HG03159 (cell line): ENCODE measurements at regions not wholly inside any gene's neighbourhood (a gene's known extent, or its start where the extent isn't known, plus 50 kb on each side); places are given as distances from the start of the nearest gene placed in this dataset.

ENCODE experiments used
- ATAC-seq: cut with Tn5 transposase; IDR thresholded peaks from one replicate; pipeline ENCODE4 v1.9.1; 2021; ENCODE audit warnings: mild to moderate bottlenecking, moderate library complexity; ENCODE audit not compliant: unreplicated experiment

DNA sequence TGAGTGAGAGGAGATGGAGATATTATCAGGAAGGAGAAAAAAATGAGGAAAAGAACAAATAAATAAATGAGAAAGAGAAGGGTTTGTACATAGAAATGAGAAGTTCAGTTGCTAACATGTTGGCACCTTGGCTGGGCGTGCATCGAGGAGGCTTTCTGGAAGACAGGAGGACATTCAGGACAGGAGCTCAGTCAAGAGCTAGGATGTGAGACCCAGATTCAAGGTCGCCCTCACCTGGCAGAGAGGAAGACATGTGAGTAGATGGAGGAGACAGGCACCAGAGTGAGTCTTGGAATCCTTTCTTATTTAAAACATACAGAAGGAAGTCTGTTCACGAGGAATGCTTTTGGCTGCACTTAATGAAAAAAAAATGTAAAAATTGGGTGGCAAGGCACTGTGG is 640.9 kb downstream of the NPHP4 start:
- ATAC-seq: no peak

DNA sequence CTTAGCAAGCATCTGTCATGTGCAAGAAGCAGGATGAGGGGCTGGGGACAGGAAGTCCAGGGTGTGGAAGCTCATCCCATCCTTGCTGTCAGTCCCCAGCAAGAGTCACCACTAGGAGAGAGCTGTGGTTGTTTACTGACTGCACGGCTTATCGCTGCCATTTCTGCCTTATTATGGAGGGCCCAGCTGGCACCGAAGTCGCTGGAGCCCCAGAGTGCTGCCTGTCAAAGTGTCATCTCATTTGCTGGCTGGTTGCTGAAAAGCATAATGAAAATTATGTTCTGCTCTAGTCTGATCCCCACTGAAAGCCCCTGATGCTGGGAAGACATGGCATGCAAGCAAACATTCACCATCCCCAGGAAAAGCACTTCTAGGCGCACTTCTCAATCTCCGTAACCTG is 642.7 kb downstream of the NPHP4 start:
- no peak for ATAC-seq

- ATAC-seq: no peak
These were observed 643.3 kb downstream of the NPHP4 start for GRCh38 chr1:5348732-5349465.

- ATAC-seq: no peak
These were observed 644.5 kb downstream of the NPHP4 start for GRCh38 chr1:5347726-5348125.

DNA sequence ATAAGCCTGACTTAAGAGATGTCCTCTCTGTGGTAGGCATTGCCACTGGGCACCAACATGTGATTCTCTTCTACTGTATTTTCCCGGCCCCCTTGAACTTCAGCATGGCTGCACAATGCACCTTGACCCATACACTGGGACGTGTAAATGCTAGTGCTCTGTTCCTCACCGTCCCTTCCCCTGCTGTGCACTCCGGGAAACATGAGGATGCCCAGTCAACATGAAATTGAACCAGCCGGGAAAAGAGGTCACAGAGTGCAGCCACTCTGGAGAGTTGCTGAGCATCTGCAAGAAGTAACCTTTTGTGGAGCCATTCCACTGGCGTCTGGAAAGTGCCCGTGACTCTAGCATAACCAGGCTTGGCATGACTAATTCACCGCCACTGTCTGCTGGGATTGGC is 646.7 kb downstream of the NPHP4 start:
- no peak for ATAC-seq

- no peak for ATAC-seq
These were observed 648.8 kb downstream of the NPHP4 start for GRCh38 chr1:5343256-5344020.

DNA sequence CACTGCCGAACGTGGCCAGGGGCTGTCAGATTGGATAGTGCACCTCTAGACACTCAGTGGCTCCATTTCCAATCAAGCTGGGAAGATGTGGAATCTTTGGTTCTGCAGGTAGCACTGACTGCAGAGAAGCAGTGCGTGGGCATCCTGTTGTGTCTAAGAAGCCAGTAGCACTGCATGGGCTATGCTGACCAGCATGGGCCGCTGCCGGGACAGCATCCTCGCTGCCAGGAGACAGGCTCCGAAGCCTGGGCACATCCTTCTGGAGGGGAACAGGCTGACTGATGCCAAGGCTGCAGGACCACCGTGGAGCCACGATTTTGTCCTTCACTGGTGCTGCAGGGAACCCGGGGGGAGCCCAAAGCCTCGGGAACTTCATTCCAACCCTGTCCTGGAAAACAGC is 649.4 kb downstream of the NPHP4 start:
- ATAC-seq: no peak

GRCh38 chr1:5342172-5342571 is 650.1 kb downstream of the NPHP4 start:
- ATAC-seq: no peak

DNA sequence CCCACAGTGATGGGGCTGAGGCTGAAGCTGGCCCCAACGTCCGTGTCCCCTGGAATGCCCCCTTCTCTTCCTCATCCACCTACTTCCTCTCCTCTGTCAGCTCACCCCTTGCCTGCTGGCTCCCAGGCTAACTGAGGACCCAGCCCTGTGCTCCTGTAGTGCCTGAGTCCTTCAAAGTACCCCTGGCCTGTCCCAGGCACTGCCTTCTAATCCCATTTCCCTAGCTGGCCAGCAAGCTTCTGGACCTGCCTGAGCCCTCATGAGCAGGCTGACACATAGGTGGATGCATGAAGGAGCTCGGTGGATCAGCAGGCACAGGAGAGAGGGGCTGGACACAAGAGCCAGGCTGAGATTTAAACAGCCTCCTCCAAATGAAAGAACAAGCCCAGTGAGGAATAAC is 650.8 kb downstream of the NPHP4 start:
- ATAC-seq: no peak

GRCh38 chr1:5340560-5341130 is 651.6 kb downstream of the NPHP4 start:
- no peak for ATAC-seq

- ATAC-seq: no peak
These were observed 653.8 kb downstream of the NPHP4 start for GRCh38 chr1:5338466-5338865.

DNA sequence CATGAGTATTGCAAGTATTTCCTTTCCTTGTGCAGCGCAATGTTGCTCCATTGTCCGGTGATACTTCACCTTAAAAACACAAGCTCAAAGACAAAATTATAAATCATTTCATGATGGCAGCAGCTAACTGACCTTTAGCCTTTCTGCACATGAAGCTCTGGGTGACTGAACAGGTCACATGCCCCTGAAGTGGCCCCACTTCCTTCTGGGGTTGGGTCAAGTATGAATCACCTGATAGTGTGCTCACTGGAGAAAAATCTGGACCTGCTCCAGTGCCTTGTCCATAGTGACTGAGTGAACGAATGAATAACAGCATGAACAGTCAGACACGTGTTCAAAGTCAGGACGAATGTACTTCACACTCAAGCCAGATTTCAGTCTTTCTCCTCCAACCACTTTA is 658.9 kb downstream of the NPHP4 start:
- no peak for ATAC-seq

DNA sequence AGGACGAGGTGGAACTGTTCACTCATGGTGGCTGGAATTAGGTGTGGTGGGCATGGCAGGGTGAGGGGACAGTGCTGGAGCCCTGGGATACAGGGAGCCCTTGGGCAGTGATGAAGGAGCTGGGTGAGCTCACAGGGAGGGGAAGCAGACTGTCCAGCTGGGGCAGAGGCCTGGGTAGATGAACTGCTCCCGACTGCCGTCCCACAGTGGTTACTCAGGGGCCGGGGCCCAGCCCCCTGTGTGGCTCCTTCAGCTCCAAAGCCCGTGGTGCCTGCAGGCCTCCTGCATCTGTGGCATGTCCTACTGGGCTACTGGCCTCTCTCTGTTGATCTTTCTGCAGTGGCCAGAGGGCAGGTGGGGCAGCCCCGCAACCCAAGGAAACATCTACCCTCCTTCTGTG is 661.1 kb downstream of the NPHP4 start:
- no peak for ATAC-seq

DNA sequence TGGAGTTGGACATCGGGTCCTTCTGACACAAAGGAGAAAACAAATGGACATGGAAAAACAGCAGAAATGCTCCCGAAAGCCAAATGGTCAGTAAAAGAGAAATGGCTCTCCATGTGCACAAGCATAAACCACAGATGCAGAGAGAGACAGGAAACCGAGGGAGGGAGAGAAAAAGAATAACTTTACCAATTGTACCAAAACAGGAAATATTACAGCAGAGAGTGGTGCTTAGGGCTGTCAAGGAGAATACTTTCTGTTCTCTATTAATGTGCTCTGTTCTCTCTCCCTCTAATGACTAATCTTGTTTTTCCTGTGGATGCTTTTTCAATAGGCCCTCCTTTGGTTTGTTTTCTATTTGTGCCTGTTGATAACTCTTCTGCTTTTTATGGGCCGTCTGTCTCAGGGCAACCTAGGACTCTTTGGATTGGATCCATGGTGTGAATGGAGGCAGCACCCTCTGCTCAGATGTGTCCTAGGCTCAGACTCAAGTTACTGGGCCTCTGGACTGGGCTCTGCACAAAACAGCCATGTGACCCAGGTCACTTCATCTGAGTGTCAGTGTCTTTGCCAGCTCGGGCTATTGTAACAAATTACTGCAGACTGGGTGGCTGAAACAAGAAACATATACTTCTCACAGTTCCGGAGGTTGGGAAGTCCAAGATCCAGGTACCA is 663.0 kb downstream of the NPHP4 start:
- no peak for ATAC-seq

DNA sequence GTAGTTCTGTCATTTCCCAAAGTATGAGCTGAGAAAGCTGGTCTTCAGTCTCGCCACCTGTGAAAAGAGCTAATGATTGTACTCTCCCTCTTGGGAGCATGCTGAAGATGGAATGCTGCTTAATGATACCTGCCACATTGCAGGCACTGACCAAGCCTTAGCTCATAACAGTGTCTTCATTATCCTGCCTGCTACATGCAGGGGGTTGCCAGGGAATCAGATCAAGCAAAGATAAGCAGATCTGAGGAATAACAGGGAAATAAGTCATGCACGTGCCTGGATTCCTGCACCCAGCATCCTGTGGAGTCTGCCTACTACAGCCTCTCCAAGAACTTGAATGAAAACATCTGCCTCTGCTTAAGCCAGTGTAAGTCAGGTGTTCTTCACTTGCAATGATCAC is 667.3 kb downstream of the NPHP4 start:
- ATAC-seq: no peak

DNA sequence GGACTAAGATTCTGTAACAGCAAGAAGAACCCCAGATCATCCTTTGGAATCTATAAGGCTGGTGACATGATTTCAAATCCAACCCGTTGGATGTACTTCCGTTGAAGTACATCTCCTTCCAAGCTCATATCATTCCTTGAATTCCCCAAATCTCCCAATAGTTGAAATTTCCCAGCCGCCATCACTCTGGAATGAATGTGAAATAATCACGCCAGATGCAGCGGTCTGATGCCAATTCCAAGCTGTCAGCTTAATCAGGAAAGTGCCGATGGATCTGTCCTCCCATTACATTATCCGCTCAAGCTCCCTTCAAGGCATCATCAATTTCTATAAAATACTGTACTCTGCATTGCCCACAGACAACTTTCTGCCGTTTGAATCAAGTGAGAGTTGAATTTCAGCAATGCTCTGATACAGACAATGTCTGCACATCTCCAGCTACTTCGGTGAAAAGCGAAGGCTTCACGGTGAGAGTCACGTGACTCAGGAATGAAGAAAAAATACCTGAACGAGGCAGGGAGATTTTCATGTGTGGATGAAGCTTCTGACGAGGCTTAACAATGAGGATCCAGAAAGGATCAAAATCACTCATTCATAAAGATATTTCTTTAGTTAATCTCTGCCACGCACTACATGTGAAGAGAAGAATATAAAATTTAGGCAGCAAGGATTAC is 663.9 kb downstream of the AJAP1 start:
- no peak for ATAC-seq

DNA sequence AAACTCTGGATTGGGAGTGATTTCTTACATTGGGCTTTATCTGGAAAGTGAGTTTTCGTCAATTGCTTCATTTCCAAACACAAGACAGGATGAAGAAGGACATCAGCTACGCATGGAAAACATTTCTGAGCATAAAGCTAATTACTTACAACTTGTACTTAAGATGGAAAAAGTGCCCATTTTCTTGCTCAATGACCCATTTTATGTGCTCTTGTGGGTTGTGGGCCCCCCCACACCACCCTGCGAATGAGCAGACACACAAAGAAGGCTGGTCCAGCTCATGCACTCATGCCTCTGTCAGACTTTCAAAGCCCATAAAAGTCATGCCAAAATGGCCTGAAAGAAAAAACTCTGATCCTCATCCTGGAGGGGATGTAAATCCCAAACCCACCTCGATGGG is 663.0 kb downstream of the AJAP1 start:
- ATAC-seq: no peak

- no peak for ATAC-seq
These were observed 658.5 kb downstream of the AJAP1 start for GRCh38 chr1:5312862-5313261.

DNA sequence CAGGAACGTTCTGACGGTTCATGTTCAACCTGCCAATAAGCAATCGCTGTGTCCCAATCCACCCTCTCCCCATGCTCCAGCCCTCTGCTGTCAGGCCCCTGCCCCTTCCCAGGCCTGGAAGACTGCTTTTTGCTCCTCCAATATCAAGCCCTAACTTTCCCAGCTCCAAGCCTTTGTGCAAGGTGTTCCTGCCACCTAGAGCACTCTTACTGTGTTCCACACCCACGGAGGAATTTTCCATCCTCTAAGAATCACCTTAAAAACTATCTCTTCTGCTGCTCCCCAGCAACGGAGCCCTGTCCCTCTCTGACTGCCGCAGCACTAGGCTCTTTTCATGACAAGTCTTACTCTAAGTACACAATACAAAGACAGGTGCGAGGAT is 657.9 kb downstream of the AJAP1 start:
- no peak for ATAC-seq

DNA sequence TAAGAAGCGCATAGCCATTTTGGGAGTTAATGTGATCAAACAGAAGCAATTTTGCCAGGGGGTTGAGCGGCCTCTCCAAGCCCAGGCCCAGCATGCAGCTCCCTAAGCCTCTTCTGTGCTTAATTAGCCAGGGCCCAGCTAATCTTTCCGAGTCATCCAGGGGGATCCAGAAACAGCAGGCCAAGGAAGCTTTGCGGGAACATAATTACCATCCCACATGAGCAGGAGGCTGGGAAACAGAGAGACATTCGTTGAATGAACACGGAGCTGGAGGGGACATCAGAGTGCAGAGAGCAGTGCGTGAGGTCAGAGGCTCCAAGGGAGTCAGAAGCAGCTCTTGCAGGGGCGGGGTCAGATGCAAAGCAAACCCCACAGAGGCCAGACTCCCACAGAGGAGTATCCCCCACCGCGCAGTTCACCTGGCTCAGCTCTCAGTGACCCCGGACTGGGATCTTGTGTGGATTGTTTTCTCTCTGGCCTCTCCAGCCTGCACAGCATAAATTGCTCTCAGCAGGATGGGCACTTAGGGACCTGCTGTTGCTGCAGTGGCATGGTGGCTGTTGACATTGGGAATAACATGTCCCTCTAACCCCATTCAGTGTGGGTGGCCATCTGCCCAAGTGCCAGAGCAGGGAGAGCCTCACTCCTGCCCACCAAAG is 657.4 kb downstream of the AJAP1 start:
- no peak for ATAC-seq

- ATAC-seq: no peak
These were observed 656.7 kb downstream of the AJAP1 start for GRCh38 chr1:5311147-5311546.
